LNCaP clone FGC (cell line): ENCODE measurements at regions not wholly inside any gene's neighbourhood (a gene's known extent, or its start where the extent isn't known, plus 50 kb on each side); places are given as distances from the start of the nearest gene placed in this dataset.

Experiments used
- DNase-seq: peaks from one replicate; pipeline ENCODE4 v3.0.0-alpha.2; 2011; ENCODE audit warnings: low read depth
- H3K4me3 ChIP-seq: 2 replicates; pipeline ENCODE4 v1.5.1; 2011; ENCODE audit warnings: mild to moderate bottlenecking, low read depth, low read length, control low read depth
- TF ChIP-seq, protein P1 (sequence below): IDR thresholded peaks from 2 replicates; pipeline ENCODE4 v1.5.1; 2012; ENCODE audit warnings: mild to moderate bottlenecking; ENCODE audit not compliant: control insufficient read depth, insufficient read depth; ENCODE audit errors: extremely low read depth

DNA sequence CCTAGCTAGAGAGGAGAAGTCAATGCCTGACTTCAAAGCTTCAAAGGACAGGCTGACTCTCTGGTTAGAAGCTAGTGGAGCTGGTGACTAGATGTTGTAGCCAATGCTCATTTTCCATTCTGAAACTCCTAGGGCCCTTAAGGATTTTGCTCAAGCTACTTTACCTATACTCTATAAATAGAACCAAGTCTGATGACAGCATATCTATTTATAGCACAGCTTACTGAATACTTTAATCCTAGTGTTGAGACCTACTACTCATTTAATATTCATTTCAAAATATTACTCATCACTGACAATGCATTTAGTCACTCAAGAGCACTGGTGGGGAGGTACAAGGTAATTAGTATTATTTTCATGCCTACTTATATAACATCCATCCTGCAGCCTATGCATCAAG, 137.2 kb upstream of the PELI2 start:
- no peak overlapping the region for H3K4me3 ChIP-seq
- no peak for DNase-seq
- TF ChIP-seq, protein P1, sequence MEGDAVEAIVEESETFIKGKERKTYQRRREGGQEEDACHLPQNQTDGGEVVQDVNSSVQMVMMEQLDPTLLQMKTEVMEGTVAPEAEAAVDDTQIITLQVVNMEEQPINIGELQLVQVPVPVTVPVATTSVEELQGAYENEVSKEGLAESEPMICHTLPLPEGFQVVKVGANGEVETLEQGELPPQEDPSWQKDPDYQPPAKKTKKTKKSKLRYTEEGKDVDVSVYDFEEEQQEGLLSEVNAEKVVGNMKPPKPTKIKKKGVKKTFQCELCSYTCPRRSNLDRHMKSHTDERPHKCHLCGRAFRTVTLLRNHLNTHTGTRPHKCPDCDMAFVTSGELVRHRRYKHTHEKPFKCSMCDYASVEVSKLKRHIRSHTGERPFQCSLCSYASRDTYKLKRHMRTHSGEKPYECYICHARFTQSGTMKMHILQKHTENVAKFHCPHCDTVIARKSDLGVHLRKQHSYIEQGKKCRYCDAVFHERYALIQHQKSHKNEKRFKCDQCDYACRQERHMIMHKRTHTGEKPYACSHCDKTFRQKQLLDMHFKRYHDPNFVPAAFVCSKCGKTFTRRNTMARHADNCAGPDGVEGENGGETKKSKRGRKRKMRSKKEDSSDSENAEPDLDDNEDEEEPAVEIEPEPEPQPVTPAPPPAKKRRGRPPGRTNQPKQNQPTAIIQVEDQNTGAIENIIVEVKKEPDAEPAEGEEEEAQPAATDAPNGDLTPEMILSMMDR = no peak

DNA sequence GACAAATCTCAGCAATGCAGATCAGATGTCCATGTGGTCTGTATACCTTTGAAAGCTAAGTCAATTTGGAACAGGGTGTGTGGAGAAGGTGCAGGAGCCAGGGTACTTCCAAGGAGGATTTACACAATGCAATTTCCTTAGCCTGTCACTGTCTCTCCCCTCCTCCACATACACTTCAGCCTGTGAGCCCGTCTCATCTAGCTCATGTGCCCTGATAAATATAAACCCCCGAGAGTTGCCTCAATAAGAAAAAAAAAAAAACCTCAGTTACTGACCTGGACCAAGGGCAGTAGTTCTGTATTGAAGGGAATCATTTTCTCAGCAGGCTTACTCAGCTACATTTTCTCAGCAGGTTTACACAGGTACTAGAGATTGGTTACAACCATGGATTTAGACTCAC, 132.1 kb upstream of the PELI2 start:
- no peak overlapping the region for H3K4me3 ChIP-seq
- DNase-seq = no peak
- TF ChIP-seq, protein P1 = no peak

DNA sequence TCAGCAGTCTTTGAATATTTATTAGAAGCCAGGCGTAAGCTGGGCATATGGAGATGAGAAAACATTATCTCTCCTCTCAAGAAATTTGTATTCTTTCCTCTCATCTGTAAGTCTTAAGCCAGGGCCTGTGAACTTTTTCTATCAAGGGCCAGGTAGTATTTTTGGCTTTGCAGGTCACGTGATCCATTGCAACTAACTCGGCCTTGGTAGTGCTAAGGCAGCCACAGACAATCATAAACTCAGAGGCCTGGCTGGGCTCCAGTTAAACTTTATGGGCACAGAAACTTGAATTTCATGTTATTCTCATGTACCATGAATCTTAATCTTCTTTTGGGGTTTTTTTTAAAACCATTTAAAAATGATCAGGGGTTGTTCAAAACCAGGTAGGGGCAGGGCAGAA, 117.4 kb upstream of the PELI2 start:
- no peak for DNase-seq
- H3K4me3 ChIP-seq = no peak overlapping the region
- TF ChIP-seq, protein P1 = no peak

DNA sequence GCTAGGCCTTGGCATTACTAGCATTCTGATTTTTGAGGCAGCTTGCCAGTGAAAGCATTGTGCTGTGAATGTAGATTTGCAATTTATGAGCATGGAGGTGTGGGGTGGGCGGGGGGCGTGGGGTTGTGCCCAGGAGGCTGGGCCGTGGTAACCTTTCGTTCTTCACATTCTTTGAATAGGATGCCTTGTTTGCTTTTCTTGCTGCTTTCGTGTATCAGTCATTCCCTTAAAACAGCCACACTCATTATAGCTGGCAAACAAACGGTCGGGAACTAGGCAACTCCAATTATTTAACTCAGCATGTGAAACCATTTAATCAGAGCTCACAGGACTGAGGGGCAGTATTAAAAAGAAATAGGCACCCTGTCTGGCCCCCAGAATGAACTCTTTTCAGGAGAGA, 115.9 kb upstream of the PELI2 start:
- TF ChIP-seq, protein P1 = no peak
- no peak overlapping the region for H3K4me3 ChIP-seq
- no peak for DNase-seq

DNA sequence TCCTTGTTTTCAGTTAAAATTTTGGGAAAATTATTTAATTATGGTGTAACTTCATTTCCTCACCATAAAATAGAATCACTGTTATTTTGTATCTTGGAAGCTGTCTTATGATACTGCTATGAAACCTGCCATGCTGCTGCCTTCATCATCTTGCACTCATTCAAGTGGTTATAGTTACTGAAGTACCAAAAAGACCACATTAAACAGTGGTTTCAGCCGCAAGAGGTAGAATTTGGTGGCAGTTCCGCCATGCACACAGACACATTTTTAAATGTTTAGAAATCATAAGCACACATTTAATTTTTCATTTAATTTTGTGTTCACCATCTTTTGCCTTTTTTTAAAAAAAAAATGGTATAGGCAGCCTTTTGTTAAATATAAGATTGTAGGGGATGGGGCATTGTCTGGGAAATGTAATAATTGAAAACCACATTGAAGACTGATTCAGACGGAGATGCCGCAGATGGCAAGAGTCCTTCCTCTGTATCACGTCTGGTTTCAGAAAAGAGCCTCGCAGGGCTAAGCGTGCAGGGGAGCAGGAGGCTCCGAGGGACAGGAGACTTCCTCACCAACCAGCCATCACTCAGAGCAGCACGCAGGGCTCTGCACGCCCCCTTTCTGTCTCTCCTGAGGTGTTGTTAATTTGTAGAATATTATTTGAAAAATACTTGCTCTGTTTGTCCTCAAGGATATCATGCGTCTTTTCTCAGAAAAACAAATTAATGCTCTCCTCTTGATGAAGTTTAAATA, 115.2 kb upstream of the PELI2 start:
- TF ChIP-seq, protein P1 = no peak
- DNase-seq = no peak
- H3K4me3 ChIP-seq = no peak overlapping the region

DNA sequence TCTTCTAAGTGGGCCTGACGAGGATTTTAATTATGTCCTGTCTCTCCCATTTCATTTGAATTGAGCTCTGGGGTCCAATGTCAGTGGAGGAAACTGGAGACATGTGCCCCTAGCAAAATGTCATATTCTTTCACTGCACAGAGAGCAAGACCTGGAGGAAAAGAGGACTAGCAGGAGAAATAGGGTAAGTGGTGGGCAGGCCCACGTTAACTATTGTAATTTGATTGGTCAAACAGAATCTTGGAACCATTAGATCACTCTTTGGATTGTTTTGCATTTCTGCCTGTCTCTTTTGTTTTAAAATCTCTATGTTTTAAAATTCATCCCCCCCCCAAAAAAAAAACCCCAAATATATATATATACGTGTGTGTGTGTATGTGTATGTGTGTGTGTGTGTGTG, 113.9 kb upstream of the PELI2 start:
- no peak for DNase-seq
- TF ChIP-seq, protein P1 = no peak
- H3K4me3 ChIP-seq = no peak overlapping the region

DNA sequence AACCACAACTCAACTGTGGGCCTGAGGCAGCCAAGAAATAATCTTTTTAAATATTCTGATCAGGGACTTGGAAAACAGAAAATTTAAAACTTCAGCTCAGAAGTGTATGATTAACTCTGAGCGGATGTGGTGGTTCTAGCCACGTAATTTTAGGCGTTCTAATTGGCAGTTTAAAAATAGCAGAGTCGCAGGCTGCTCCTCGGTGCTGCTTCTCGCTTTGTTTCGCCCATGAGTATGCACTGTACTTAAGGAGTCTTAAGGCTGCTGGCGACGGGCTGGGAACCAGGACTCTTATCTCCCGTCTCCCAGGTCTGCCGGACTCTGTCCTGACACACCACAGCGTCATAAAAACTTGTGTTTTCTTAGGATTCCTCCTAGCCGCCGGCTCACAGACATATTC, 113.4 kb upstream of the PELI2 start:
- TF ChIP-seq, protein P1 = no peak
- DNase-seq = no peak
- no peak overlapping the region for H3K4me3 ChIP-seq
